Gastrocnemius medialis (tissue), 4 donors: ENCODE measurements at regions not wholly inside any gene's neighbourhood (a gene's known extent, or its start where the extent isn't known, plus 50 kb on each side); places are given as distances from the start of the nearest gene placed in this dataset.
"Not testable (repeated sequence)": the region's sequence is repeated elsewhere in the genome, so short reads cannot be mapped to it uniquely, and the experiment has no call there.

Experiments used
- ATAC-seq, 2 donors: fragments of 150-250 bp; one replicate each; pipeline ENCODE4 v1.9.1; 2016
- DNase-seq, 2 donors: peaks; one replicate each; pipeline ENCODE4 v3.0.0-alpha.2; 2019
- H3K27ac ChIP-seq, 4 donors: fragments of 200-600 bp; sonication (generic); 1 replicate in 1 of 4; 2 replicates in 3 of 4; pipeline ENCODE4 v1.5.1; 2016 to 2018; ENCODE audit warnings: mild to moderate bottlenecking in 2 of 4, moderate library complexity in 1 of 4
- H3K27me3 ChIP-seq, 3 donors: fragments of 200-600 bp; sonication (generic) in 2 of 3; 1 replicate in 1 of 3; 2 replicates in 2 of 3; pipeline versions ENCODE4 v1.5.1 to v1.6.0; 2016 to 2019; ENCODE audit warnings: mild to moderate bottlenecking in 1 of 3, moderate library complexity in 1 of 3
- H3K36me3 ChIP-seq, 2 donors: fragments of 200-600 bp; sonication (generic) in 1 of 2; one replicate each; pipeline ENCODE4 v1.5.1; 2017 to 2018
- H3K4me1 ChIP-seq, 2 donors: fragments of 200-600 bp; sonication (generic) in 1 of 2; one replicate each; pipeline ENCODE4 v1.5.1; 2016 to 2017; ENCODE audit warnings: mild to moderate bottlenecking in 2 of 2
- H3K4me3 ChIP-seq, 4 donors: fragments of 200-600 bp; sonication (generic) in 3 of 4; 1 replicate in 1 of 4; 2 replicates in 3 of 4; pipeline ENCODE4 v1.5.1; 2016 to 2019; ENCODE audit warnings: mild to moderate bottlenecking in 2 of 4
- H3K9me3 ChIP-seq, 3 donors: fragments of 200-600 bp; sonication (generic) in 2 of 3; 1 replicate in 1 of 3; 2 replicates in 2 of 3; pipeline ENCODE4 v1.5.1; 2016 to 2019
- CTCF ChIP-seq, 5 experiments: fragments of 450-650 bp in 3 of 5; fragments of 200-600 bp in 2 of 5; sonication (generic) in 2 of 5; IDR thresholded peaks in 4 of 5; conservative IDR thresholded peaks in 1 of 5; 1 replicate in 4 of 5; 2 replicates in 1 of 5; pipeline ENCODE4 v1.5.1; 2016 to 2019; ENCODE audit warnings: antibody characterized with exemption in 5 of 5, mild to moderate bottlenecking in 3 of 5, moderate library complexity in 3 of 5
- POLR2A ChIP-seq, 2 donors: fragments of 450-650 bp; IDR thresholded peaks; one replicate each; pipeline ENCODE4 v1.6.1; 2017; ENCODE audit warnings: antibody characterized with exemption in 2 of 2, mild to moderate bottlenecking in 2 of 2, moderate library complexity in 2 of 2
- in situ Hi-C, 4 donors: fragments of 200-750 bp; cut with MboI; loops; one replicate each; pipeline versions ENCODE4 v1.15.0 to v1.8.0; 2017; ENCODE audit warnings: low sequenced_read_pairs in 4 of 4
- intact Hi-C: fragments of 100-400 bp; cut with DNase I; formaldehyde crosslinking; loops from one replicate; pipeline ENCODE4 v1.15.1; 2023; ENCODE audit warnings: low total_unique reads

- Histone ChIP-seq H3K36me3 (no peaks in the 10 kb centered on the region), H3K27ac (no peak overlapping the region), H3K9me3 (no peaks in the 10 kb centered on the region), H3K4me1 (no peaks in the 10 kb centered on the region), H3K27me3 (no peaks in the 10 kb centered on the region), H3K4me3 (no peak overlapping the region)
- ATAC-seq (no peak), DNase-seq (no peak)
- intact Hi-C loops = no loop called here
- in situ Hi-C loops = no loop called here
- TF ChIP-seq POLR2A (IDR thresholded peaks at IDR 0.05) (no peak), CTCF (IDR thresholded peaks at IDR 0.05 in 4 of 5, conservative IDR thresholded peaks at IDR 0.05 in 1 of 5) (no peak)
Observed at GRCh38 chr5:25295067-25295466, 650.3 kb upstream of the CDH10 start.

- H3K4me3 ChIP-seq, intact Hi-C loops, H3K4me1 ChIP-seq, DNase-seq, H3K36me3 ChIP-seq, H3K27ac ChIP-seq, H3K27me3 ChIP-seq, in situ Hi-C loops, ATAC-seq, H3K9me3 ChIP-seq: not testable (repeated sequence)
Observed at GRCh38 chr5:25289766-25290165, 645.0 kb upstream of the CDH10 start.

- no peaks in the 10 kb centered on the region for H3K36me3 ChIP-seq
- H3K9me3 ChIP-seq = no peaks in the 10 kb centered on the region
- intact Hi-C loops = no loop called here
- no peaks in the 10 kb centered on the region for H3K4me1 ChIP-seq
- no peaks in the 10 kb centered on the region for H3K27me3 ChIP-seq
- no peak for TF ChIP-seq CTCF (IDR thresholded peaks at IDR 0.05 in 4 of 5, conservative IDR thresholded peaks at IDR 0.05 in 1 of 5)
- TF ChIP-seq POLR2A (IDR thresholded peaks at IDR 0.05) = no peak
- ATAC-seq (no peak), DNase-seq (no peak)
- H3K27ac ChIP-seq = no peak overlapping the region
- in situ Hi-C loops = no loop called here
- H3K4me3 ChIP-seq = no peak overlapping the region
Observed at GRCh38 chr5:25286319-25286718, 641.5 kb upstream of the CDH10 start.

GRCh38 chr5:25285136-25285535, 640.4 kb upstream of the CDH10 start:
- ATAC-seq = no peak
- Histone ChIP-seq H3K9me3 (no peaks in the 10 kb centered on the region), H3K36me3 (no peaks in the 10 kb centered on the region), H3K4me1 (no peaks in the 10 kb centered on the region), H3K27me3 (no peaks in the 10 kb centered on the region), H3K27ac (no peak overlapping the region), H3K4me3 (no peak overlapping the region)
- in situ Hi-C loops = no loop called here
- DNase-seq = no peak
- intact Hi-C loops = no loop called here
- TF ChIP-seq CTCF (IDR thresholded peaks at IDR 0.05 in 4 of 5, conservative IDR thresholded peaks at IDR 0.05 in 1 of 5) (no peak), POLR2A (IDR thresholded peaks at IDR 0.05) (no peak)

GRCh38 chr5:25263507-25263906, 618.7 kb upstream of the CDH10 start:
- ATAC-seq, H3K27ac ChIP-seq, intact Hi-C loops, H3K36me3 ChIP-seq, in situ Hi-C loops, H3K27me3 ChIP-seq, H3K4me1 ChIP-seq, H3K9me3 ChIP-seq, DNase-seq, H3K4me3 ChIP-seq: not testable (repeated sequence)

- Histone ChIP-seq H3K4me1 (no peaks in the 10 kb centered on the region), H3K27me3 (no peaks in the 10 kb centered on the region), H3K36me3 (no peaks in the 10 kb centered on the region), H3K4me3 (no peak overlapping the region), H3K27ac (no peak overlapping the region), H3K9me3 (no peaks in the 10 kb centered on the region)
- DNase-seq (no peak), ATAC-seq (no peak)
- intact Hi-C loops = no loop called here
- in situ Hi-C loops = no loop called here
- TF ChIP-seq POLR2A (IDR thresholded peaks at IDR 0.05) (no peak), CTCF (IDR thresholded peaks at IDR 0.05 in 4 of 5, conservative IDR thresholded peaks at IDR 0.05 in 1 of 5) (no peak)
Observed at GRCh38 chr5:25262221-25262620, 617.4 kb upstream of the CDH10 start.
